ENCODE measurements at regions not wholly inside any gene's neighbourhood (a gene's known extent, or its start where the extent isn't known, plus 50 kb on each side); places are given as distances from the start of the nearest gene placed in this dataset.

- peaks cover 0 to 6% (median 0%) of the 10 kb centered on the region in 9 donors for H3K9me3 Mint-ChIP-seq
- H3K27me3 Mint-ChIP-seq = peaks cover 0 to 2% (median 0%) of the 10 kb centered on the region in 5 donors
- H3K27ac Mint-ChIP-seq = no peak overlapping the region
- peaks cover 0 to 11% (median 0%) of the 10 kb centered on the region in 4 donors for H3K4me1 Mint-ChIP-seq
- POLR2A ChIA-PET = no interaction called here
- no peak for DNase-seq
- peaks cover 8 to 27% (median 8%) of the 10 kb centered on the region in 3 donors for H3K36me3 Mint-ChIP-seq
- ATAC-seq = no peak
- no peak overlapping the region for H3K4me3 Mint-ChIP-seq
These were observed 190.9 kb upstream of the KLF12 start for GRCh38 chr13:74325106-74325505.

- POLR2A ChIA-PET = no interaction called here
- peaks cover 0 to 6% (median 0%) of the 10 kb centered on the region in 9 donors for H3K9me3 Mint-ChIP-seq
- peaks cover 0 to 2% (median 0%) of the 10 kb centered on the region in 5 donors for H3K27me3 Mint-ChIP-seq
- ATAC-seq = no peak
- no peak overlapping the region for H3K4me3 Mint-ChIP-seq
- DNase-seq = no peak
- H3K4me1 Mint-ChIP-seq = peaks cover 0 to 11% (median 0%) of the 10 kb centered on the region in 4 donors
- H3K36me3 Mint-ChIP-seq = peaks cover 8 to 27% (median 8%) of the 10 kb centered on the region in 3 donors
- no peak overlapping the region for H3K27ac Mint-ChIP-seq
These were observed 190.1 kb upstream of the KLF12 start for GRCh38 chr13:74324338-74324737.

- H3K9me3 Mint-ChIP-seq = peaks cover 0 to 6% (median 0%) of the 10 kb centered on the region in 9 donors
- peaks cover 0 to 7% (median 0%) of the 10 kb centered on the region in 4 donors for H3K4me1 Mint-ChIP-seq
- H3K4me3 Mint-ChIP-seq = no peak overlapping the region
- DNase-seq (no peak), ATAC-seq (no peak)
- POLR2A ChIA-PET = no interaction called here
- peaks cover 8 to 27% (median 8%) of the 10 kb centered on the region in 3 donors for H3K36me3 Mint-ChIP-seq
- peaks cover 0 to 2% (median 0%) of the 10 kb centered on the region in 5 donors for H3K27me3 Mint-ChIP-seq
- H3K27ac Mint-ChIP-seq = no peak overlapping the region
These were observed 188.4 kb upstream of the KLF12 start for GRCh38 chr13:74322562-74322961.

GRCh38 chr13:74320282-74320681 lies 186.1 kb upstream of the KLF12 start:
- POLR2A ChIA-PET = no interaction called here
- Mint-ChIP-seq H3K27ac (no peak overlapping the region), H3K4me3 (no peak overlapping the region), H3K4me1 (peaks cover 7 to 9% (median 8%) of the 10 kb centered on the region in 4 donors), H3K9me3 (peaks cover 0 to 1% (median 0%) of the 10 kb centered on the region in 9 donors), H3K27me3 (peaks cover 0 to 2% (median 0%) of the 10 kb centered on the region in 5 donors), H3K36me3 (peaks cover 0 to 16% (median 2%) of the 10 kb centered on the region in 3 donors)
- DNase-seq (no peak), ATAC-seq (no peak)

GRCh38 chr13:74316547-74316946 lies 182.3 kb upstream of the KLF12 start:
- no peak overlapping the region for H3K4me3 Mint-ChIP-seq
- H3K27ac Mint-ChIP-seq = peak overlapping the region in 3 of 10 donors; percentile 5 to 7 (median 7)
- H3K4me1 Mint-ChIP-seq = peaks cover 7 to 13% (median 9%) of the 10 kb centered on the region in 4 donors
- ATAC-seq (peak; percentile 44 to 51), DNase-seq (peak in 2 of 10 donors; percentile 10 to 13)
- peaks cover 0 to 5% (median 0%) of the 10 kb centered on the region in 9 donors for H3K9me3 Mint-ChIP-seq
- H3K27me3 Mint-ChIP-seq = no peaks in the 10 kb centered on the region
- H3K36me3 Mint-ChIP-seq = peaks cover 0 to 14% (median 2%) of the 10 kb centered on the region in 3 donors
- POLR2A ChIA-PET = no interaction called here

- DNase-seq (no peak), ATAC-seq (peak in 1 of 2 donors; percentile 45)
- peaks cover 0 to 8% (median 6%) of the 10 kb centered on the region in 3 donors for H3K36me3 Mint-ChIP-seq
- H3K4me3 Mint-ChIP-seq = no peak overlapping the region
- H3K27me3 Mint-ChIP-seq = peaks cover 0 to 1% (median 0%) of the 10 kb centered on the region in 5 donors
- peaks cover 3 to 14% (median 8%) of the 10 kb centered on the region in 4 donors for H3K4me1 Mint-ChIP-seq
- peaks cover 0 to 16% (median 0%) of the 10 kb centered on the region in 9 donors for H3K9me3 Mint-ChIP-seq
- POLR2A ChIA-PET = no interaction called here
- H3K27ac Mint-ChIP-seq = peak overlapping the region in 1 of 10 donors; percentile 23
These were observed 172.3 kb upstream of the KLF12 start for GRCh38 chr13:74306496-74306895.

GRCh38 chr13:74305876-74306275 lies 171.7 kb upstream of the KLF12 start:
- Mint-ChIP-seq H3K9me3 (peaks cover 0 to 16% (median 0%) of the 10 kb centered on the region in 9 donors), H3K27ac (peak overlapping the region in 1 of 10 donors; percentile 23), H3K36me3 (peaks cover 0 to 8% (median 6%) of the 10 kb centered on the region in 3 donors), H3K27me3 (peaks cover 0 to 1% (median 0%) of the 10 kb centered on the region in 5 donors), H3K4me3 (no peak overlapping the region), H3K4me1 (peaks cover 3 to 14% (median 8%) of the 10 kb centered on the region in 4 donors)
- ATAC-seq (peak; percentile 39 to 56), DNase-seq (no peak)
- POLR2A ChIA-PET = no interaction called here

GRCh38 chr13:74301258-74301935 lies 167.2 kb upstream of the KLF12 start:
- no peak overlapping the region for H3K4me3 Mint-ChIP-seq
- peak overlapping the region in 1 of 10 donors; percentile 9 for H3K27ac Mint-ChIP-seq
- ATAC-seq (no peak), DNase-seq (no peak)
- H3K4me1 Mint-ChIP-seq = peaks cover 0 to 23% (median 8%) of the 10 kb centered on the region in 4 donors
- no peaks in the 10 kb centered on the region for H3K27me3 Mint-ChIP-seq
- H3K9me3 Mint-ChIP-seq = no peaks in the 10 kb centered on the region
- POLR2A ChIA-PET = interaction anchor here (0.6 kb wide), 1 partner anchor 35 kb away, joined by 3 read pairs; no protein-coding TSS in a partner anchor
- peaks cover 0 to 19% (median 8%) of the 10 kb centered on the region in 3 donors for H3K36me3 Mint-ChIP-seq

- peaks cover 0 to 21% (median 8%) of the 10 kb centered on the region in 4 donors for H3K4me1 Mint-ChIP-seq
- peaks cover 0 to 16% (median 9%) of the 10 kb centered on the region in 3 donors for H3K36me3 Mint-ChIP-seq
- DNase-seq (no peak), ATAC-seq (no peak)
- POLR2A ChIA-PET = no interaction called here
- H3K4me3 Mint-ChIP-seq = no peak overlapping the region
- H3K27me3 Mint-ChIP-seq = peaks cover 0 to 1% (median 0%) of the 10 kb centered on the region in 5 donors
- no peak overlapping the region for H3K27ac Mint-ChIP-seq
- no peaks in the 10 kb centered on the region for H3K9me3 Mint-ChIP-seq
These were observed 166.0 kb upstream of the KLF12 start for GRCh38 chr13:74300162-74300561.

GRCh38 chr13:74299721-74300120 lies 165.5 kb upstream of the KLF12 start:
- Mint-ChIP-seq H3K27me3 (peaks cover 0 to 2% (median 0%) of the 10 kb centered on the region in 5 donors), H3K9me3 (no peaks in the 10 kb centered on the region), H3K36me3 (peaks cover 0 to 16% (median 10%) of the 10 kb centered on the region in 3 donors), H3K4me1 (peaks cover 2 to 23% (median 10%) of the 10 kb centered on the region in 4 donors), H3K4me3 (no peak overlapping the region), H3K27ac (no peak overlapping the region)
- POLR2A ChIA-PET = interaction anchor here (0.6 kb wide), 1 partner anchor 246 kb away, joined by 8 read pairs; no protein-coding TSS in a partner anchor
- ATAC-seq (no peak), DNase-seq (no peak)

GRCh38 chr13:74298923-74299322 lies 164.7 kb upstream of the KLF12 start:
- DNase-seq = no peak
- no peak for ATAC-seq
- Mint-ChIP-seq H3K4me1 (peaks cover 2 to 23% (median 11%) of the 10 kb centered on the region in 4 donors), H3K27me3 (peaks cover 0 to 2% (median 0%) of the 10 kb centered on the region in 5 donors), H3K36me3 (peaks cover 0 to 16% (median 10%) of the 10 kb centered on the region in 3 donors), H3K27ac (no peak overlapping the region), H3K4me3 (no peak overlapping the region), H3K9me3 (no peaks in the 10 kb centered on the region)
- POLR2A ChIA-PET = no interaction called here

- Mint-ChIP-seq H3K4me3 (peak overlapping the region; percentile 31 to 87 (median 74)), H3K27me3 (peaks cover 0 to 2% (median 0%) of the 10 kb centered on the region in 5 donors), H3K4me1 (peaks cover 32 to 69% (median 62%) of the 10 kb centered on the region in 4 donors), H3K9me3 (no peaks in the 10 kb centered on the region), H3K36me3 (peaks cover 0 to 2% (median 0%) of the 10 kb centered on the region in 3 donors), H3K27ac (peak overlapping the region; percentile 32 to 100 (median 92))
- ATAC-seq = peak; percentile 75 to 82
- POLR2A ChIA-PET = interaction anchor here (0.6 to 4.4 kb wide), 4 partner anchors 13 to 1230 kb away, joined by 3 to 30 read pairs (median 3); no protein-coding TSS in a partner anchor
- DNase-seq = peak in 9 of 10 donors; percentile 36 to 83 (median 69)
These were observed 155.9 kb upstream of the KLF12 start for GRCh38 chr13:74289861-74290773.
